GM12892 (cell line): ENCODE measurements at regions not wholly inside any gene's neighbourhood (a gene's known extent, or its start where the extent isn't known, plus 50 kb on each side); places are given as distances from the start of the nearest gene placed in this dataset.

ENCODE experiments used
- POLR2A ChIP-seq: IDR thresholded peaks from 2 replicates; pipeline ENCODE4 v1.6.1; 2011; ENCODE audit warnings: low read depth, low read length, control low read depth
- POLR2AphosphoS5 ChIP-seq: IDR thresholded peaks from 2 replicates; pipeline ENCODE4 v1.6.1; 2011; ENCODE audit warnings: low read depth, low read length, control low read depth

DNA sequence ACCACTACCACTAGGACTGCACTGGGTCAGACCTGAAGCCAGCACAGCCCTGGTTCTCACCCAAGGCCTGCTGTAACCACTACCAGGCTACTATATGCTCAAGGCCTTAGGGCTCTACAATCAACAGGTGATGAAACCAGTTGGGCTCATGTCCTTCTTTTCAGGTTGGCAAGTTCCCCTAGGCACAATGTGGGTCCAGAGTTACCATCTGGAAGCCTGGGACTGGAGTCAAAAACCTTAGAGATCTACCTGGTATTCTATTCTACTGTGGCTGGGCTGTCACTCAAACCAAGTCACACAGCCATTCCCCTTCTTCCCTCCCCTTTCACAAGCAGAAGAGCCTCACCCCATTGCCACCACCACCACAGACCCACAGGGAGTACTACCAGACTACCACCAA, 175.6 kb downstream of the RELL1 start:
- no peak for TF ChIP-seq POLR2A
- TF ChIP-seq POLR2AphosphoS5 = no peak
